Islet precursor cell (in vitro differentiated cells): ENCODE measurements at regions not wholly inside any gene's neighbourhood (a gene's known extent, or its start where the extent isn't known, plus 50 kb on each side); places are given as distances from the start of the nearest gene placed in this dataset.
A peak's percentile ranks its signal among the peaks of the same experiment; 100 is the strongest.
"Not testable (repeated sequence)": the region's sequence is repeated elsewhere in the genome, so short reads cannot be mapped to it uniquely, and the experiment has no call there.

Source experiments
- DNase-seq: peaks from one replicate; pipeline ENCODE4 v3.0.0-alpha.2; 2018

DNA sequence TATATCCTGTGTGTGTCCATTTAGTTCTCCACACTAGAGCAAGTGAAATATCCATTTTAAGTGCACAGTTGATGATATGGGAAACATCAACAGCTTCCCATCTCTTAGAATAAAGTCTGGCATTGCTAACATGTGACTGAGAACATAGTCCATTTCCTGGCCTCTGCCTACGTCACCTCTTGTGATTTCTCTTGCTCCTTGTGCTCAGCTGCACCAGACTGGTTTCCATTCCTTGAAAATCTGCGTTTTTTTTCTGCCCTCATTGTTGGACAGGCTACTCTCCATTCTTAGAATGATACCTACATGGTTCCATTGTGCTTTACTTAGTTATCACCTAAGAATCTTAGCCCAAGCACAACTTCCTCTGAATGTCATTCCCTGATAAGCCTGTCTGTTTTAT, 851.2 kb upstream of the ID2 start:
- no peak for DNase-seq

GRCh38 chr2:7835151-7835550, 846.7 kb upstream of the ID2 start:
- DNase-seq = no peak

GRCh38 chr2:7835693-7836680, 845.9 kb upstream of the ID2 start:
- DNase-seq = no peak

DNA sequence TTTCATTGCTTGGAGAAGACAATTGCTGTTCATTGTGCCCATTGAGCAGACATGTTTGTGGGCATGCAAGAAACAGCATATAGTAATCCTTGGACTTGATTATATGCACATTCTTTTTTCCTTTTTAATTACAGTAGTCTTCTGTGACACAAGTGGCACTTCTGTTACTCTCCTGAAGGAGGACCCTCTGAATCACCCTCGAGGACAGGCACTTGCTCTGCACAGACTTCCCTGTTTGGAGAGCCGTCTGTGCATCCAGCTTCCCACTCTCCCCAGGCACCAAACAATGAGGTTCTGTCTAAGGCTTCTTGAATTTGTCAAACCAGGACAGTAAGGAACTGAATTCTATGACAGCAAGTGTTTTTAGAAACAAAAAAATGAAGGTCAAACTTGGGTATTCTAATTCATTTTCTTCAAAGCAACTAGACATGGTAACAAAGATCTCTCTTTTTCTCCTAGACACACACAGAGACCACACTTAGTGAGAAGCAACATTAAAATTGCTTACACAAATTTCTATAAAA, 844.6 kb upstream of the ID2 start:
- peak; percentile 72 for DNase-seq

DNA sequence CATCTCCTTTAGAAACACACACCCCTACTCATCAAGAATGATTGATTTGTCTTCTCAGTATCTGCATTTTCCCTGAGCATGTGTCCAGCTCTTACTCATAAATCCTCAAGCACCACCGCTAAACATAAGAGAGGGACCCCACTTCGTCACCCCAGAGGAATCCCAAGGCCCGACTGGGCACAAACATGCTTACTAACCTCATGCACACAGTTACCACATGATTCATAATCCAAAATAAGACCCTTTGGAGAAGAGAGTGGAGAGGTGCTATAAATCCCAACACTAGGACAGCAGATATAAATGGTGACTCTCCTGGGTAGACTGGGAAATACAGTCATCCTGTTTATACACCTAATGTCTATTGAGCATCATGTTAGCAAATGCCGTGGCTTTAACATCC, 843.2 kb upstream of the ID2 start:
- DNase-seq = no peak

DNA sequence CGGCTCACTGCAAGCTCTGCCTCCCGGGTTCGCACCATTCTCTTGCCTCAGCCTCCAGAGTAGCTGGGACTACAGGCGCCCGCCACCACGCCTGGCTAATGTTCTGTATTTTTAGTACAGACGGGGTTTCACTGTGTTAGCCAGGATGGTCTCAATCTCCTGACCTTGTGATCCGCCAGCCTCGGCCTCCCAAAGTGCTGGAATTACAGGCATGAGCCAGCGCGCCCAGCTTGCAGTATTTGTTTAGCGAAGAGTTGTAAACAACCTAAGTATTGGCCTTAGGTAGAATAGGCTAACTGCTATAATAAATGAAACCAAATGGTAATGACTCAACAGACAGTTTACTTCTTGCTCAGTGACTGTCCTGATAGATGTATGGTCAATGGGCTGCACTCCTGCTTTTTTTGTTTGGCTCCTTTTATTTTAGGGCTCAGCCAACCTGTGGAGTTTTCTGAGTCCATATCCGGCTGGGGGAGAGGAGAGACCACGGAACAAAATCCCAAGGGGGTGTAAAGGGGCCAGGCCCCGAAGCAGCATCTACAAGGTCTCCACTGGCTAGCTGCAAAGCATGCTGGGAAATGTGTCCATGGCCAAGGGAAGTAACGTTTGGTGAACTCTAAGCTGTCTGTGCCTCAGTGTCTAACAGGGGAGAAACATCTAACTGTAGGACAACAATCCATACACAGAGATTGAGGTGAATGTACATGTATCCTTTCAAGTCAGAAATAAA, 841.0 kb upstream of the ID2 start:
- no peak for DNase-seq

DNA sequence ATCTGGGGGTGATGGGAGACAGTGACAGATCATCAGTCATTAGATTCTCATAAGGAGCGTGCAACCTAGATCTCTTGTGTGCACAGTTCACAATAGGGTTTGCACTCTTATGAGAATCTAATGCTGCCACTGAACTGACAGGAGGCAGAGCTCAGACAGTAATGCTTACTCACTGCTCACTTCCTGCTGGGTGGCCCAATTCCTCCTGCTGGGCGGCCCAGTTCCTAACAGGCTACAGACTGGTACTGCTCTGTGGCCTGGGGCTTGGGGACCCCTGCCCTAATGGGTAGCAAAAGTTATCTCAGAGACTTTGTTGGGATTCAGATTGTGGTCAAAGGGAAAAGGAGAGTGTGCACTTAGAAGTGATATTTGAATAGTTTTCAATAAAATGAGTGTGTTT, 840.1 kb upstream of the ID2 start:
- no peak for DNase-seq

- no peak for DNase-seq
Observed at GRCh38 chr2:7844414-7844965, 837.4 kb upstream of the ID2 start.

DNA sequence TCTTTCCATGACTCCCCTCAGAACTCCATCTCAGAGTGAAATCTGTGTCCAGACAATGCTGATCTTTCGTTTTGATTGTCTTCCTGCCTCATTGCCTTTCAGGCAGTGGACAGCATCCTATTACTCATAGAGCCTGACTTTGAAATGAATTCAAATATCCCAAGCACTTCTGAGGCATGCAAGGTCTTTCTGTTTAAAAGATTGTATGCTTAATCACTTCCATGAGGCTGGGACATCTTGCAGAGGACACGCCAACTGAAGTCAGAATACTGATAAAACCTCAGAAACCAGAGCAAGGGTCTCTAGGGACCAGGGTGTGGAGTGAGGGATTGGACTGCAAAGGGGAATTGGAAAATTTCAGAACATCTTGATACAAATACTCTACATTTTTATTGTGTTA, 836.5 kb upstream of the ID2 start:
- DNase-seq = peak; percentile 72

DNA sequence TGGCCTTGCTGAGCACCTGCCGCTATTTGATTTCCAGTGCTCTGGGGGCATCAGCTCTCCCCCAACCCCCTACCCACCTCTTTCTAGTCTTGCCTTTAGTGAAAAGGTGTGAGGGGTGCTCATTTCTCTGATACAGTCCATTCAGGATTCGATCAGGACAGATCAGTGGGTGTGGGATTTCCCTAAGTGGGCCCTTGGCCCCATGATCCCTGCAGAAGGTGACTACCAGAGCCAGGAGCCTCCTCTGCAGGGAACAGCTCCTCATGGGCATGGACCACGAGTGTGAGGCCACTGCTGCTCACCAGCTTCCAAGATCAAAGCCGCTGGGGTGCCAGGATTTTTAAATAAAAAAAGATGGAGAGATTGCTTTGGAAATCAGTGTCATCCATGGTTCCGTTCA, 835.2 kb upstream of the ID2 start:
- no peak for DNase-seq

DNA sequence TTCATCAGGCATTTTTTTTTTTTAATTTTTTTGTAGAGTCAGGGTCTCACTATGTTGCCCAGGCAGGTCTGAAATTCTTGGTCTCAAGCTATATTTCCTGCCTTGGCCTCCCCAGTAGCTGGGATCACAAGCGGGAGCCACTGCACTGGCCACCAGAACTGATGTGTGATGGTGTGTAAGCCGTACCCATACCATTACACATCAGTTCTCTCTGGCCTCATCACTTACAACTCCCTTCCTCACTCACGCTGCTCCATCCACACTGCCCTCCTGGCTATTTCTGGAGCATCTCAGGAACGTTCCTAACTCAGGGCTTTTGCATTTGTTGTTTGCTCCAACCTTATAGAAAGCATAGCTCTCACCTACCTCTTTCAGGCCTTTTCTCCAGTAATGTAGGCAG, 834.5 kb upstream of the ID2 start:
- peak; percentile 57 for DNase-seq

GRCh38 chr2:7849027-7849426, 832.8 kb upstream of the ID2 start:
- DNase-seq = no peak

DNA sequence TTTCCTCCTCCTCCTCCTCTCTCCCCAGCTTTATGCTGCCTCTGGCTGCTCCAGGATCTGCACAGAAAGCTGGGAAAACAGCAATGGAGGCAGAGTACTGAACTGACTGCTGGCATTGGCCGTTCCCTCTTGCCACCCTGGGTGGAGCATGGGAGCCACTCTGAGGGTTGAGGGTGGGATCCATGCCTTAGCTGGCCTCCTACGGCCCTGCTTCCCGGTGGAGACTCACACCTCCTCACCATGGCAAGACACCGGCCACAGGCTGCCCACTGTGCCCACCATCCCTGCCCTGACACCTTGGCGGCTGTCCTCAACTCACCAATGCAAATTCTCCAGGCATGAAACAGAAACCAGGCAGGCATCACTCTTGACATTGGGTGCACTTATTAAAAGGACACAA, 832.3 kb upstream of the ID2 start:
- no peak for DNase-seq

DNA sequence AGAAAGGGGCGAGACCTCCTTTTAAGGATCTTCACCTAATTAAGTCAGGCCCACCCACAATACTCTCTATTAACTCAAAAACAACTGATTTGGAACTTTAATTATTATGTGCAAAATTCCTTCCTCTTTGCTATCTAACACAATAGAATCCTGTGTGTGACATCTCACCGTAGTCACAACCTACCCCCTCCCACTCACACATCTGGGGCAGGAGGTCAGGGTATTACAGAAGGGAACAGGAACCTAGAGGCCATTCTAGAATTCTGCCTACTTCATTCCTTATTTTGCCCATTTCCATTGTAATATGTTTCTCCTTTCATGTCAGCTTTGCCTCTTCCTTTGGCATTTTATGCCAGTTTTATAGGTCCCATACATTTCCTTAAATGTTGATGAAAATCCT, 829.3 kb upstream of the ID2 start:
- DNase-seq = no peak

- no peak for DNase-seq
Observed at GRCh38 chr2:7857904-7858303, 824.0 kb upstream of the ID2 start.

GRCh38 chr2:7858624-7859023, 823.2 kb upstream of the ID2 start:
- no peak for DNase-seq

GRCh38 chr2:7860693-7861092, 821.2 kb upstream of the ID2 start:
- no peak for DNase-seq

- DNase-seq = no peak
Observed at GRCh38 chr2:7861910-7862702, 819.8 kb upstream of the ID2 start.

DNA sequence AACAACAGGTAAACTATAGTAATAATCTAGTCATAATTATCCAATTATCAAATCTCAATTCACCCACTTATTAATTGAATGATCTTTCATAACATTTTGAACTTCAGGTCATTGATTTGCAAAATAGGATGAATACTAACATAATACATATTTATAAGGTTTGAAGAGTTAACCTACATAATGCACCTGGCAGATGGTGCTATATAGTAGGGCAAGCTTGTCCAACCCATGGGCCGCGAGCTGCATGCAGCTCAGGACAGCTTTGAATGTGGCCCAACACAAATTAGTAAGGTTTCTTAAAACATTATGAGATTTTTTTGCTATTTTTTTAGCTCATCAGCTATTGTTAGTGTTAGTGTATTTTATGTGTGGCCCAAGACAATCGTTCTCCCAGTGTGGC, 815.8 kb upstream of the ID2 start:
- DNase-seq = no peak

GRCh38 chr2:7866825-7867224, 815.0 kb upstream of the ID2 start:
- no peak for DNase-seq

- no peak for DNase-seq
Observed at GRCh38 chr2:7867867-7868266, 814.0 kb upstream of the ID2 start.

DNA sequence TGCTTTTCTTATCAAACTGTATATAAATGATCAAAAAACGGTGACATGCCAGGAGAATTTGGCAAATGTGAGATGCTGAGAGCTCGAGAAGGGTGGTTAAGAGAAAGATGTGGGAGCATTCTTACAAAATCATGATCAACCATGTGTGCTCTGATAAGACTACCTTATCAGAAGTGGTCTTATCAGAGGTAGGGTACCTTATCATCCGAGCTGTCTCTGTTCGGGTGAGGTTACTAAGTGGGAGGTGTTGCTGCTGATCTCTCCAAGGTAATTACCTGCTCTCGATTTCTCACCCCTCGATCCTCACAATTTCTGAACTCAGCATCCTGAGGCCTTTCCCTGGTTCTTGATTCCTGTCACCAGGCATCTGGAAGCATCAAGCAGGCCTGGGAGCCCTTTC, 813.0 kb upstream of the ID2 start:
- DNase-seq = no peak

DNA sequence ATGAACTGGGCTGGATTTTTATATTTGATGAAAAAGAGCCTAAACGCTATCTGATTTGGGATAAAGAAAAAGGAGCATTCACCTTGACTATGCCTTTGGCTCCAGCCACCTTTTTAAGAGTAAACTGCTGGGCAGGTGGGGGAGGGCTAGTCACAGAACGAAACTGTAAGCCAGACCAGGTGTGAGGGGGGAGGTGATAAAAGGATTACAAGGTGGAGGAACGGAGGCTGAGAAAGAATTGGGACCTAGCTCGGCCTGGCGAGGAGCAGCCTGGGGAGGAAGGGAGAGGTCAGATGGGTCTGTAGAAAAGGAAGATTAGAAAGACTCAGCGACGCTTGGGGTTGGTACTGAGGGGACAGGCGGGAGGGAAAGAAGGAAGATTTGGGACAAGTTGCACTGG, 805.4 kb upstream of the ID2 start:
- not testable (repeated sequence) for DNase-seq
